GM21529 (cell line): ENCODE measurements at regions not wholly inside any gene's neighbourhood (a gene's known extent, or its start where the extent isn't known, plus 50 kb on each side); places are given as distances from the start of the nearest gene placed in this dataset.
A peak's percentile ranks its signal among the peaks of the same experiment; 100 is the strongest.
"Not testable (repeated sequence)": the region's sequence is repeated elsewhere in the genome, so short reads cannot be mapped to it uniquely, and the experiment has no call there.

Source experiments
- ATAC-seq: cut with Tn5 transposase; IDR thresholded peaks from one replicate; pipeline ENCODE4 v1.9.1; 2021; ENCODE audit not compliant: unreplicated experiment

DNA sequence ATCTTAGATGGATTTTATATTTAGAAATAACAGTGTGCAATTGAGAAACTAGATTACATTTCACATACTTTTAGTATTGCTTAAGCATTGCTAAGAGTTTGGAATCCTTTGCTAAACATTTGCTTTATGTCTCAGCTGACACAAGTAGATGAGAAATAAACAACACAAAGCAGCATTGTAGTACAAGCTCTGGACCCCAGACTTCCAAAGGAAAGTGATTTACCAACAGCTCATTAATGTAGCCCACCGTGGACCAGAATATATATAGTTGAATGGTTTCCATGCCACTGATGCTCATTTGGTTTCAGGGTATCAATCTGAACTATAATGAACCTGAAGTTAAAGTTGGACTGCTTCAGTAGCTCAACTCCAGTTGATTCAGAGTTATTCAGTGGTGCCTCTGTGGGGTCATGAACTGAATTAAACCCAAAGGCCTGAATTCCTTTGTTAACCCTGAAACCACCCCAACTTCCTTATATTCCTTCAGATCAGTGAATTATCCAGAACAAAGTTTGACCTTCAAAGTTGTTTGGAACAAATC lies 132.1 kb upstream of the NEIL3 start:
- no peak for ATAC-seq

DNA sequence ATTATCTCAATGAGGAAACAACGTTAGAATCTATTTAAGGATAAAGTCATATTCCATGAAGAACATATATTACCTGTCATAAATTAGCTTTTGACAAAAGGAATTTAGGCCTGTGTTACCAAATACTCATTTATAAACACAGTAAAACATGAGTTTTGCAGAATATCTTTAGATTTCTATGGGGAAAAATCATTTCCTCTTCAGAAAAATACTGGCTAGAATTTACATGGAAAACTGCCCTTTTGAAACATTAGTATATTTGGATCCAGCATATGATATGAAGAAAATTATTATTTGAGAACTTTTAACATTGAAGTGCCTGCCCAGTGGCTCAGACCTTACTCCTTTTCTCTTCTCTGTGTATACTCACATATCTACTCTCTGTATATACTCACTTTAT lies 131.4 kb upstream of the NEIL3 start:
- ATAC-seq = no peak

DNA sequence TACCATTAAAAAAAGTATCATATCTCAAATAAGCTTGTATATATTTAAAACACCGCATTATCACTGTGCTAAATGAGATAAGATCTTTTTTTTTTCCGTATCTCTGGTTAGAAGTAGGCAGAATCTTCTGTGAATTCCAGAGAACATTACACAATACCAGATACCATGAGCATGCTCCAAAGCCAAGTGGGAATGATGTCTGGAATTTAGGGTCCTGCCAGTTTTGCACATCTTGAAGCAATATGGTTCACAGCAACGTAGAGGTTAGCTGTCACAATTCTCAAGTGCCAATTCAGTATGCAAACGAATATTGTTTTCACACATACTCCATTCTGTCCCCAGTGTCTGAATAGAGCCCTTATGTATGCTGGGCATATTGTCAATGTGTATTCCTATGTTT lies 127.5 kb upstream of the NEIL3 start:
- no peak for ATAC-seq

DNA sequence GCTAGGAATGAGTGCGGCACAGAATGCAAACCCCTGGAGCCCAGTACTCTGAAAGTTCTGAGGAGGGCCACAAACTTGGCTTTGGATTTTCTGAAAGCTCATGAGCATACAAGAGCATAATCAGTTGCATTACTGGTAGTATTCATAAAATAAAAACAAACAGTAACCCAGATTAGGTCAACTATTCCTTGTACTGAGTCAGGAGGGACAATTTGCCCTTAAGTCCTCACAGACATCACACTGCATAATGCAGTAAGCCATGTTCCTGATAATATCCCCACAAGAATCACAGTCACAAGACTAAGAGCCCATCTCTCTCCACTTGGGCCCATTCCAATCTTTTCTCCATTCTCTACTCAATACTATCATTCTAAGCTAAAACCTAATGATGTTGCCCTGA lies 126.9 kb upstream of the NEIL3 start:
- ATAC-seq = no peak

DNA sequence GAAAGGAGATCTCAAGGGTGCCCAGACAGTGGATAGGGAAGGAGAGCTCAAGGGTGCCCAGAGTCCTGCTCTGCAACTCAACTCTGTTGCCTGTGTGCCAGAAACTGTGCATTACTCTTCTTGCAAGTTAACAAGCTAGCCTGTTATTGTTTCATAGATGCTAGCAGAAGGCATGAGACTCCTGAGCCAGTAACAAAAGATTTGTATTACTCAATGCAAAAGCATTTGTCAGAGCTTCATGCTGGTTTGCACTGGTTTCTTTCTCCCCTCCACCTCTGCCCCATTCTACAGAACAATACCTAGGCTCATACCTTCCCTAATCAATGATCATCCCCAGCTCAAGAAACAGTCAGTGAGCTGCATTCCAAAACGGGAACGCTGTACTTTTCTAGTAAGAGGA lies 124.5 kb upstream of the NEIL3 start:
- no peak for ATAC-seq

DNA sequence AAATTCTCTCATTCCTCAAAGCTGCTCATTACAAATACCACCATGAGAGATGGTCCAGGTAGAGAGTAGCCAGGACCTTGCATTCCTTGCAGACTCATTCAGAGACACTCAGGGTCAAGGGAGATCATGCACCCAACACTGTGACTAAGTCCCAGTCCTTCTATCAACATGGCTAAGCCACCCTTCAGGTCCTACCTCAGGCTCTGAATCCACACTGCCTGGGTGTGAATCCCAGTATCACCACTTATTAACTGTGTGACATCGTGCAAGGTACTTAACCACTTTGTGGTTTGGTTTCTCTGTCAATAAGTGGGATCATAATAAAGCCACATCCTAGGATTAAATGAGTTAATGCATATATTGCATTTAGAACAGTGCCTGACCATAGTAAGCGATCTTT lies 124.1 kb upstream of the NEIL3 start:
- no peak for ATAC-seq

DNA sequence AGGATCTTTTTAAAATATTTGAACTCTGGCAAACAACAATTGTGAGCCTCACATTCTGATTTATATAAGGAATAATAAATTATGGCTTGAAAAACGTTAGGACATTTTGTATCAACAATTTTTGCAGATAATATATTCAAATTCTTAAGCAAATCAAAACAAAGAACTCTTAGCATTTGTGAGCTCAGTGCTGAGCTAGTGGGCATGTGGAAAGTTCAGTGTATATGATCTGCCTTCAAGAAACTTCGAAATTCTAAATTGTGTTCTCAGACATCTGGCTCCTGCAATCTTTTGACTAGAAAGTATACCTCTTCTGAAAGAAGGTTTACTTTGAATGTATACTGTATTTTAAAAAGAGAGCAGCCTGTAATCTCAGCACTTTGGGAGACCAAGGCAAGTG lies 122.3 kb upstream of the NEIL3 start:
- ATAC-seq = no peak

DNA sequence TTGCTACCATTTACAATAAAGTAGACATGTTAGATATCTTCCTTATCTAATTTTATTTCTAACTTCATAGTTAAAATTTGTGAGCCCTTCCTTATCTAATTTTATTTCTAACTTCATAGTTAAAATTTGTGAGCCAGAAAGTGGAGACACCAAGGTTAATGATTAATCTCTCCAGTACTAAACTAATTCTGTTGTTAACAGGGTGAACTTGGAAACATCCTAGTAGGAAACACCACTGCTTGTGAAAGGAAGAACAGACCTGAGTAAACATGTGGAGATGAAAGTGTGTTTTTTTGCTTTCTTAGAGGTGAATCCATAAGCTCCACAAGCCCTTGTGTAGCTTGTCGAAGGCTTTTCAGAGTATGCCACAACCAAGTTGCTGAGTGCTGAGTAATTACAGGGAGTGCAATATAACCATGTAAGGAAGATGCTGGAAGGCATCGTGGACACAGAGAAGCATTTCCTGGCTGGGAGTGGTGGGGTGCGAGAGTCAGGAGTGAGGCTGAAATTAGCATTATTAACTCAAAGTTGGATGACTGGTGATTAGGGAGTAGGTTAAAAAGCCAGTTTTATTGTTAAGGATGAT lies 118.6 kb upstream of the NEIL3 start:
- no peak for ATAC-seq

DNA sequence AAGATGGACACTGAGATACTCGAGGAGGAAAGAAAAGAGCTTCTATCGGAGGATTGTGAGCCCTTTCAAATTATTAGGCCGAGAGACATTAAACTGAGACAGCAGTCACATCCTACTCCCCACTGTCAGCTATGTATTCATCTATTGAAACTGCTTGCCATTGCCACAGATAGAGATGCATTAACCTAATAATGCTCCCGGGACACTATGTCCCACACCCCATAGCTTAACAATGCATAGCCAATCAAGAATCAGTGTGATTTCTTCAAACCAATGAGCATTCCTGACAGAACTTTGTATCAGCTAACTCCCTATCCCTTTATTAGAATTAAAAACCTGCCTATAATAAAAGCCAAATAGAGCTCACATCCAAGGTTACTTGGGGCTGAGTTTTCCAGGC lies 118.1 kb upstream of the NEIL3 start:
- ATAC-seq = no peak

DNA sequence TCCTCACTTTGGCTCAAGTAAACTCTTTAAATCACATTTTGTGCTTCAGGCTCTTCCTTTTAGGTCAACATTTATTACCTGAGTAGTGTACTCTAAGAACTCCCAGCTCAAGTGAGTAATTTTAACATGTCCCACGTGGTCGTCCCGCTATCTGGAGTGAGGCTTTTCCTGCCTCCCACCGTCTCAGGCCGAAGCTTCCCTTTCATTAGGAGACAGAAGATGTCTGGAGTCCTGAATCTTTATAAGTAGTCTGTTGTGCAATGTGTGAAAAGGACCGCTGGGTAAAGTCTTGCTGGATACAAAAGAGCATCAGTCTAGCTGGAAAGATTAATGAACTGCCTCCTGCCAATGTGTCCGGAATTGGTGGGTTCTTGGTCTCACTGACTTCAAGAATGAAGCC lies 117.7 kb upstream of the NEIL3 start:
- no peak for ATAC-seq

DNA sequence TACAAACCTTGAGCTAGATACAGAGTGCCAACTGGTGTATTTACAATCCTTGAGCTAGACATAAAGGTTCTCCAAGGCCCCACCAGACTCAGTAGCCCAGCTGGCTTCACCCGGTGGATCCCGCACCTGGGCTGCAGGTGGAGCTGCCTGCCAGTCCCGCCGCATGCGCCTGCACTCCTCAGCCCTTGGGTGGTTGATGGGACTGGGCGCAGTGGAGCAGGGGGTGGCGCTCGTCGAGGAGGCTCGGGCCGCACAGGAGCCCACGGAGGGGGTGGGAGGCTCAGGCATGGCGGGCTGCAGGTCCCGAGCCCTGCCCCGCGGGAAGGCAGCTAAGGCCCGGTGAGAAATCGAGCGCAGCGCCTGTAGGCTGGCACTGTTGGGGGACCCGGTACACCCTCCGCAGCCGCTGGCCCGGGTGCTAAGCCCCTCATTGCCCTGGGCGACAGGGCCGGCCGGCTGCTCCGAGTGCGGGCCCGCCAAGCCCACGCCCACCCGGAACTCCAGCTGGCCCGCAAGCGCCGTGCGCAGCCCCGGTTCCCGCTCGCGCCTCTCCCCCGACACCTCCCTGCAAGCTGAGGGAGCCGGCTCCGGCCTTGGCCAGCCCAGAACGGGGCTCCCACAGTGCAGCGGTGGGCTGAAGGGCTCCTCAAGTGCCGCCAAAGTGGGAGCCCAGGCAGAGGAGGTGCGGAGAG lies 116.5 kb upstream of the NEIL3 start:
- ATAC-seq = not testable (repeated sequence)

DNA sequence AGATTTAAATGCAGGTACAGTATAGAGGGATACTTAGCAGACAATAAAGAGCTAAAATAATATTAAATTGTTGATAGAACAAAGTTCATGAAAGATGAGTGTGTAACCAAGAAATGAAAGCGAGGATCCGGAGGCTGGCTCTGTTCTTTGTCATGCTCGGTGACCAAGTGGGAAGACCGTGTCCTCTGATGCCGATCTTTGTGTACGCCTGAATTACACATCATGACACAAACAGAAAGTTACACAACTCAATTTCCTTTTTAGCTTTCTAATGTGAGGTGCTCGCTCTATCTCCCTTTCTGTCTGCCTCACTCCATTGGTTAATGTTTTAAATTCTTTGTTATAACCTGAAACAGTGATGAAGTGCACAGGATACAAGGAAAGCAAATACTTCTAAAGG lies 114.8 kb upstream of the NEIL3 start:
- no peak for ATAC-seq

DNA sequence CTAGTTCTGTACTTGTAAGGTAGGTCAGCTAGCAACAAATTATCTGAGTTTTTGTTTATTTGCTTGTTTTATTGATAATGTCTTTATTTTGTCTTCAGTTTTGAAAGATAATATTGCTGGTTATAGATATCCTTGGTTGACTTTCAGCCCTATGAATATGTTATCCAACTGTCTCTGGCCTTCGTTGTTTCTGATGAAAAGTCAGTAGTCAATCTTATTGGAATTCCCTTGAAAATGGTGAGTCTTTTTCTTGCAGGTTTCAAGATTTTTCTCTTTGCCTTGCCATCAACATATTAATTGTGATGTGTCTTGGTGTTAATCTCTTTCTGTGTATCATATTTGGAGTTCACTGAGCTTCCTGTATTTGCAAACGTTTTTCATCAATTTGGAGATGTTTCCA lies 113.1 kb upstream of the NEIL3 start:
- ATAC-seq = no peak

DNA sequence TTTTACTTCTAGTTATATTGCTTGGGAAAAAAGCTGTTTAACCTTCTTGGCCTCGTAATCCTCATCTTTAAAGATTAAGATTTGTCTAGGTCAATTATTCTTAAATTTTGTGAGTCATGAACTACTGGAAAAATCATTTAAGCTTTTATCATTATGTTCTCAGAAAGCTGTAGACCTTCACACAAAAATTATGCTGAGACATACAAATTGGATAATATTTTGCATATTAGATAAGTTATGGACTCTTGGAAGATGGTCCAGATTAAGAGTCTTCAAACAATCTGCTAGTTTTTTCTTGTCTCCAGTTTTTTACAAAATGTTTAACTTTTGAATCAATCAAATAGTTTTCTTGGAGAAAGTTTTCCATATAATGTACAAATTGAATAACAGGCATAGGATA lies 108.1 kb upstream of the NEIL3 start:
- no peak for ATAC-seq

DNA sequence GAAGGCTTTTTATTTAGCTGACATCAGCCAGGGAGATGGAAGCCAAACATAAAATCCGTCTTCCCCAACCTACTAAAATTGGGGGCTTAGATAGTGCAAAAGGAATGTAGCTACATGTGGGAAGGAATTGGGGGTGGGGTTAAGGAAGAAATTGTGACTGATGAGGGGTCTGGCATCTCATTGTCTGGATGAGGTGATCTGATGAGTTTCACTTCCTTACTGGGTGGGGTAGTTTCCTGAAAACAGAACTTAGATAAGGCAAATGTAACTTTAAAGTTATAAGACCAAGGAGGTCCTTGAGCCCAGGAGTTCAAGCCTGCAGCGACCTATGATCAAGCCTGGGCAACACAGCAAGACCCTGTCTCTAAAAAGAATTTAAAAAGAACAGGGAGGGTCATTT lies 105.5 kb upstream of the NEIL3 start:
- ATAC-seq = no peak

DNA sequence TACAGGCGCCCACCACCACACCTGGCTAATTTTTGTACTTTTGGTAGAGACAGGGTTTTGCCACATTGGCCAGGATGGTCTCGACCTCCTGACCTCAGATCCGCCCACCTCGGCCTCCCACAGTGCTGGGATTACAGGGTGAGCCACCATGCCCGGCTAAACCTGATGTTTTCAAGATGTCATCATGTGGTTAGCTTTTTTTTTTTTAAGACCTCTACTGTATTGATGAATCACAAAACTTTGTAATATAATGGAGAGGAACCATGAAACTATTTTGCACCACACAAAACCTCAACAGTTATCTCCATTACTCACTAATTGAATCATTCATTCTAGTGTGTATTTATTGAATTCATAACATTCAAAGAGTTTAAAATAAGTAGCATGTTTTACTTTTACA lies 94.7 kb upstream of the NEIL3 start:
- ATAC-seq = no peak

DNA sequence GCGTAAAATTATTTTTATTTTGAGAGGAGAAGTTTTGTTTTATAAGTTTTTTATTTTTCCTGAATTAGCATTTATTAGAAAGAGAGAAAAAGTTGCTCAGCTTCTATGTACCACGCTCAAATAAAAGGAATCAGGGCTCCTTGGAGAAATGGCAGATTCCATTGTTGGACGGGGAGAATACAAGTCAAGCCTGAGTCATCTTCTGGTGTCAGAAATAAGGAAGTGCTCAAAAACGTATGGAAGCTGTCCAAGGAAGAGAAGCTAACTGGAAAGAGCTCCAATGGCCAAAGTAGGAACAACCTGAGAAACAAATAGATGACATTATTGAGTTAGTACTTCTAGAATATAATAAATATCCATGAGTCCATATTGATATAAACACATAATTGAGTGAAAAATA lies 89.3 kb upstream of the NEIL3 start:
- no peak for ATAC-seq

DNA sequence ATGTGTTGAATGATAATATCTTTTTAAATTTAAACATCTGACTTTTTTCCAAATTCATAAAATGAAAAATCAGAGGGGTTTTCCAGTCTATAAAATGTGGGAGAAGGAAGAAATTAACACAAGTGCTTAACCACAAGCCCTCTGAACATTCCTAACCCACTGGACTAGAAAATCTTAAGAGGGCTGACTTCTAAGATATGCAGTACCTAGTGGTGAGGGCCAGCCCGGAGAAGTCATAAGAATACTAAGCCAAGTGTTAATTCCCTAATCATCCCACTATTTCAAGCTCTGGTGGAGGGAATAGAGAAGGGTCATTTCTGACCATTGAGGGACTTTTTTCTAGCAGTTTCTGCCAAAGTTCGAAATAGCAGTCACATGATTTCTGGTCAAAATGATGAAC lies 86.9 kb upstream of the NEIL3 start:
- ATAC-seq = no peak

DNA sequence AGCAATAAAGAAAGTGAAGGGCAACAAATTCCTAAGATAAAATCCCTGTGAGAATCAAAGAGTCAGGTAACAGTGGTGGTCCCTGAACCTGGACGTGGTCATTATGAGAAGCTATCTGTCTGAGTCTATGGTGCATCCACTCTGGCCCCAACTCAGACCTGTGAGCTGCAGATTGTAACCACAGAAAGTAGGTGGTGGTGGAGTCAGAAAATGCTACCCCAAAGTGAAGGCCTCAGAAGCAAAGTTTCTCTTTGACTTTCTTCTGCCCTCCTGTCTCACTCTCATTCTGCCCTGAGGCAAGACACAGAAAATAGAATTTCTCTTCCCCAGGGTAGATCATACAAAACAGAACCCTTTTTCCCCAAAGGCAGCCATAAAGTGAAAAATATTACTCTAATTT lies 84.1 kb upstream of the NEIL3 start:
- peak; percentile 87 for ATAC-seq

DNA sequence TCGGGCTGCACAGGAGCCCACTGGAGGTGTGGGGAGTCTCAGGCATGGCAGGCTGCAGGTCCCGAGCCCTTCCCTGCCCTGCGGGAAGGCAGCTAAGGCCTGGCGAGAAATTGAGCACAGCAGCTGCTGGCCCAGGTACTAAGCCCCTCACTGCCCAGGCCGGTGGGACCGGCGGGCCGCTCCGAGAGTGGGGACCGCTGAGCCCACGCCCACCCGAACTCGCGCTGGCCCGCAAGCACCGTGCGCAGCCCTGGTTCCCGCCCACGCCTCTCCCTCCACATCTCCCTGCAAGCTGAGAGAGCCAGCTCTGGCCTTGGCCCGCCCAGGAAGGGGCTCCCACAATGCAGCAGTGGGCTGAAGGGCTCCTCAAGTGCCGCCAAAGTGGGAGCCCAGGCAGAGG lies 82.0 kb upstream of the NEIL3 start:
- no peak for ATAC-seq

DNA sequence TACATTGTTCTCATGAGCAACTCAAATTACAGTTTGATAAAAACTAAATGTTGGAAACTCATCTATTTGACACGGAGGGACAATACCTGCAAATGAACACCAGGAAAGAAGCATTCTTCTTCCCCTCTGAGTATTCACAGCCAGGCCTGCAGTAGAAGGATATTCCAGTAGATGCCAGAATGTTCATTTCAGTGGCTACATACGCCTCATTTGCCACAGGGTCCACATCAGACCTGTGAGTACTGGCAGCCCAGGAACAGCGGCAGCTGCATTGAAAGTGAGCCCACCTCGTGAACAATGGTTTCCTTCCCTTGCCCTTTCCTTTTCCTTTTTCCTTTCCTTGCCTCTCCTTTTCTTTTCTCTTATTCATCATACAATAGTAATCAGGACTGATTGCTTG lies 81.1 kb upstream of the NEIL3 start:
- no peak for ATAC-seq

DNA sequence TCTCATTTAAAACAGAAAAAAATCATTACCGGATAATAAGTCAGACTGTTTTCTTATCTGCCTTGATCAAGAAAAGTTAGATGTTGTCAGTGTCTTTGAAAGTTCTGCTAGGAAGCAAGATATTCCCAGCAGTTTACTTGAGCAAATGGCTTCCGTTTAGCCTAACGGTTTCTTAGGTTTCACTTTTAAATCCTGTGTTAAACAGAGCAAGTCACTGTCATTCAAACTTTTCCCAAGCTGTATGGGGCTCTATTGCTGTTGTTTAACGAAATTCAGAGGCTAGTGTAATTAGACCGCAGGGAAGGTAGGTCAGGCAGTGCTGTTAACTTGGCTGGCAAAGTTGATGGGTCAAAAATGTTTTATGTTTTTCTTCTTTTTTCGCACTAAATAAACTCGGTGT lies 80.3 kb upstream of the NEIL3 start:
- no peak for ATAC-seq

DNA sequence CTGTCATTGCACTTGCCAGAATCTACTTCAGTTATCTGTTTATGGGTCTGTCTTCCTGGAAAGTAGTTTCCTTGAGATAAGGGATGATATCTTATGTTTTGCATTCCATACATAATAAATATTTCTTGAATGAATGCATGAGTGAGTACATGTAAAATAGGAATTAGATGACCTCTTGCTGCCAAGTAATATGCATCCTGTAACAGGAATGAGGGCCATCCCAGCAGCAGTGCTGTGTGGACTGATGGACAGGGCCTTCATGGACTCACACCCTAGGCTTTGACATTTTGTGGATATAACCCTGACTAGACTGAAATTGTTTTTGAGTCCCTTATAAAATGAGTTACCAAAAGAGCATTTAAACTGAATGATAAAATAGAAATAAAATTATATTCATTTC lies 77.2 kb upstream of the NEIL3 start:
- no peak for ATAC-seq
